ENCODE measurements at regions not wholly inside any gene's neighbourhood (a gene's known extent, or its start where the extent isn't known, plus 50 kb on each side); places are given as distances from the start of the nearest gene placed in this dataset.

GRCh38 chr12:61536525-61536924 is 723.7 kb upstream of the USP15 start:
- Histone ChIP-seq H3K4me3 (ENCODE audit: low read depth in 1 of 3, low read length in 3 of 3) (no peak overlapping the region), H3K27me3 (ENCODE audit: control insufficient read depth in 4 of 4, insufficient read depth in 4 of 4, low read length in 3 of 4) (no peaks in the 10 kb centered on the region), H3K27ac (ENCODE audit: low read depth in 1 of 2, low read length in 2 of 2) (no peak overlapping the region), H3K9me3 (ENCODE audit: control insufficient read depth in 4 of 4, low read length in 3 of 4) (peaks cover 0 to 3% (median 0%) of the 10 kb centered on the region in 4 donors), H3K9ac (ENCODE audit: low read depth in 1 of 2, low read length in 2 of 2) (no peak overlapping the region), H3K36me3 (ENCODE audit: control insufficient read depth in 4 of 4, insufficient read depth in 3 of 4, low read depth in 1 of 4, low read length in 3 of 4) (no peaks in the 10 kb centered on the region), H3K4me1 (ENCODE audit: control insufficient read depth in 4 of 4, insufficient read depth in 4 of 4, low read length in 3 of 4) (no peaks in the 10 kb centered on the region)
- 86% methylated on average over 3 of the region's 3 CpGs for WGBS
- TF ChIP-seq YY1 (IDR thresholded peaks at IDR 0.05) (no peak), HNF4A (conservative IDR thresholded peaks at IDR 0.05) (no peak), HNF4G (IDR thresholded peaks at IDR 0.05) (no peak), SP1 (IDR thresholded peaks at IDR 0.05) (no peak), RXRA (IDR thresholded peaks at IDR 0.05) (no peak), NR2F2 (IDR thresholded peaks at IDR 0.05) (no peak), FOXA1 (IDR thresholded peaks at IDR 0.05) (no peak), GABPA (IDR thresholded peaks at IDR 0.05 in 1 of 2, conservative IDR thresholded peaks at IDR 0.05 in 1 of 2) (no peak), JUND (IDR thresholded peaks at IDR 0.05) (no peak)
- TF ChIP-seq, protein P1, sequence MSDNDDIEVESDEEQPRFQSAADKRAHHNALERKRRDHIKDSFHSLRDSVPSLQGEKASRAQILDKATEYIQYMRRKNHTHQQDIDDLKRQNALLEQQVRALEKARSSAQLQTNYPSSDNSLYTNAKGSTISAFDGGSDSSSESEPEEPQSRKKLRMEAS (IDR thresholded peaks at IDR 0.05), result no peak
- no peak for DNase-seq (ENCODE audit: low spot score)

- Histone ChIP-seq H3K36me3 (ENCODE audit: control insufficient read depth in 4 of 4, insufficient read depth in 3 of 4, low read depth in 1 of 4, low read length in 3 of 4) (no peaks in the 10 kb centered on the region), H3K9me3 (ENCODE audit: control insufficient read depth in 4 of 4, low read length in 3 of 4) (no peaks in the 10 kb centered on the region), H3K4me1 (ENCODE audit: control insufficient read depth in 4 of 4, insufficient read depth in 4 of 4, low read length in 3 of 4) (no peaks in the 10 kb centered on the region), H3K4me3 (ENCODE audit: low read depth in 1 of 3, low read length in 3 of 3) (no peak overlapping the region), H3K27ac (ENCODE audit: low read depth in 1 of 2, low read length in 2 of 2) (no peak overlapping the region), H3K9ac (ENCODE audit: low read depth in 1 of 2, low read length in 2 of 2) (no peak overlapping the region), H3K27me3 (ENCODE audit: control insufficient read depth in 4 of 4, insufficient read depth in 4 of 4, low read length in 3 of 4) (peaks cover 0 to 3% (median 0%) of the 10 kb centered on the region in 4 donors)
- 75% methylated on average over 2 of the region's 2 CpGs for WGBS
- DNase-seq (ENCODE audit: low spot score), result no peak
- TF ChIP-seq GABPA (IDR thresholded peaks at IDR 0.05 in 1 of 2, conservative IDR thresholded peaks at IDR 0.05 in 1 of 2) (no peak), RAD21 (IDR thresholded peaks at IDR 0.05) (peak; percentile 43 to 49), HNF4A (conservative IDR thresholded peaks at IDR 0.05) (no peak), HNF4G (IDR thresholded peaks at IDR 0.05) (no peak)
- TF ChIP-seq, protein P2, sequence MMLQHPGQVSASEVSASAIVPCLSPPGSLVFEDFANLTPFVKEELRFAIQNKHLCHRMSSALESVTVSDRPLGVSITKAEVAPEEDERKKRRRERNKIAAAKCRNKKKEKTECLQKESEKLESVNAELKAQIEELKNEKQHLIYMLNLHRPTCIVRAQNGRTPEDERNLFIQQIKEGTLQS (IDR thresholded peaks at IDR 0.05), result no peak
- TF ChIP-seq, protein P3, sequence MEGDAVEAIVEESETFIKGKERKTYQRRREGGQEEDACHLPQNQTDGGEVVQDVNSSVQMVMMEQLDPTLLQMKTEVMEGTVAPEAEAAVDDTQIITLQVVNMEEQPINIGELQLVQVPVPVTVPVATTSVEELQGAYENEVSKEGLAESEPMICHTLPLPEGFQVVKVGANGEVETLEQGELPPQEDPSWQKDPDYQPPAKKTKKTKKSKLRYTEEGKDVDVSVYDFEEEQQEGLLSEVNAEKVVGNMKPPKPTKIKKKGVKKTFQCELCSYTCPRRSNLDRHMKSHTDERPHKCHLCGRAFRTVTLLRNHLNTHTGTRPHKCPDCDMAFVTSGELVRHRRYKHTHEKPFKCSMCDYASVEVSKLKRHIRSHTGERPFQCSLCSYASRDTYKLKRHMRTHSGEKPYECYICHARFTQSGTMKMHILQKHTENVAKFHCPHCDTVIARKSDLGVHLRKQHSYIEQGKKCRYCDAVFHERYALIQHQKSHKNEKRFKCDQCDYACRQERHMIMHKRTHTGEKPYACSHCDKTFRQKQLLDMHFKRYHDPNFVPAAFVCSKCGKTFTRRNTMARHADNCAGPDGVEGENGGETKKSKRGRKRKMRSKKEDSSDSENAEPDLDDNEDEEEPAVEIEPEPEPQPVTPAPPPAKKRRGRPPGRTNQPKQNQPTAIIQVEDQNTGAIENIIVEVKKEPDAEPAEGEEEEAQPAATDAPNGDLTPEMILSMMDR (IDR thresholded peaks at IDR 0.05; ENCODE audit: low read depth, low read length, missing input control), result no peak
Observed at GRCh38 chr12:61538951-61539350, 721.3 kb upstream of the USP15 start.

DNA sequence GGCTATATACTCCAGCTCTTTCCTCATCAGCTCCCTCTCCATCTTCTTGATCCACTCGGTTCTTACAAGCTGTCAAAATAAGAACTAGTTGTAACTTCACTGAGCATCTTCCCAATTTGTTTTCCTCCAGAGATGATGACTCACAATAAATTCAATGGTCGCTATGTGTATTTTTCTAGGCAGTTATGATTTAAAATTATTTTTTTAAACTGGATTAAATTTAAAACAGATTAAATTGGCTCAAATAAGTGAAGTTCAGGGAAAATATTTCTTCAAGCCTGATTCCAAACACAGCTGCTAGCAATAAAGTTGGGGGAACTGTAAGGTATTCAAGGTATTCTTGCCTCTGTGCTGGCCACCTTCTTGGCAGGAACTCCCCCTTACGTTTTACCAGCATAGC is 717.7 kb upstream of the USP15 start:
- Histone ChIP-seq H3K9me3 (ENCODE audit: control insufficient read depth in 4 of 4, low read length in 3 of 4) (no peaks in the 10 kb centered on the region), H3K27ac (ENCODE audit: low read depth in 1 of 2, low read length in 2 of 2) (no peak overlapping the region), H3K9ac (ENCODE audit: low read depth in 1 of 2, low read length in 2 of 2) (no peak overlapping the region), H3K4me3 (ENCODE audit: low read depth in 1 of 3, low read length in 3 of 3) (no peak overlapping the region), H3K4me1 (ENCODE audit: control insufficient read depth in 4 of 4, insufficient read depth in 4 of 4, low read length in 3 of 4) (no peaks in the 10 kb centered on the region), H3K27me3 (ENCODE audit: control insufficient read depth in 4 of 4, insufficient read depth in 4 of 4, low read length in 3 of 4) (peaks cover 0 to 3% (median 0%) of the 10 kb centered on the region in 4 donors), H3K36me3 (ENCODE audit: control insufficient read depth in 4 of 4, insufficient read depth in 3 of 4, low read depth in 1 of 4, low read length in 3 of 4) (no peaks in the 10 kb centered on the region)
- no peak for DNase-seq (ENCODE audit: low spot score)
- TF ChIP-seq, protein P3 (IDR thresholded peaks at IDR 0.05; ENCODE audit: low read depth, low read length, missing input control), result no peak
- TF ChIP-seq YY1 (IDR thresholded peaks at IDR 0.05) (no peak), SP1 (IDR thresholded peaks at IDR 0.05) (no peak), FOXA1 (IDR thresholded peaks at IDR 0.05) (no peak), EGR1 (IDR thresholded peaks at IDR 0.05; ENCODE audit: low read depth in 2 of 2) (no peak), GABPA (IDR thresholded peaks at IDR 0.05 in 1 of 2, conservative IDR thresholded peaks at IDR 0.05 in 1 of 2) (no peak)
- TF ChIP-seq, protein P1 (IDR thresholded peaks at IDR 0.05), result no peak
- WGBS, result 57% methylated on average over 3 of the region's 3 CpGs
